ENCODE measurements at regions not wholly inside any gene's neighbourhood (a gene's known extent, or its start where the extent isn't known, plus 50 kb on each side); places are given as distances from the start of the nearest gene placed in this dataset.
"Not testable (repeated sequence)": the region's sequence is repeated elsewhere in the genome, so short reads cannot be mapped to it uniquely, and the experiment has no call there.

DNA sequence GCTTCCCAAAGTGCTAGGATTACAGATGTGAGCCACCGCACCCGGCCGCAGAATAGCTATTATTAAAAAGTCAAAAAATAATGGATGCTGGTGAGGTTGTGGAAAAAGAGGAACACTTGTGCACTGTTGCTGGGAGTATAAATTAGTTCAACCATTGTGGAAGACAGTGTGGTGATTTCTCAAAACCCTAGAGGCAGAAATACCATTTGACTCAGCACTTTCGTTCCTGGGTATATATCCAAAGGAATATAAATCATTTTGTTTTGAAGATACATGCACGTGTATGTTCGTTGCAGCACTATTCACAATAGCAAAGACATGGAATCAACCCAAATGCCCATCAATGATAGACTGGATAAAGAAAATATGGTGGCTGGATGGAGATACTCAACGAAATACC lies 132.1 kb upstream of the MED13 start:
- TF ChIP-seq, protein P1, sequence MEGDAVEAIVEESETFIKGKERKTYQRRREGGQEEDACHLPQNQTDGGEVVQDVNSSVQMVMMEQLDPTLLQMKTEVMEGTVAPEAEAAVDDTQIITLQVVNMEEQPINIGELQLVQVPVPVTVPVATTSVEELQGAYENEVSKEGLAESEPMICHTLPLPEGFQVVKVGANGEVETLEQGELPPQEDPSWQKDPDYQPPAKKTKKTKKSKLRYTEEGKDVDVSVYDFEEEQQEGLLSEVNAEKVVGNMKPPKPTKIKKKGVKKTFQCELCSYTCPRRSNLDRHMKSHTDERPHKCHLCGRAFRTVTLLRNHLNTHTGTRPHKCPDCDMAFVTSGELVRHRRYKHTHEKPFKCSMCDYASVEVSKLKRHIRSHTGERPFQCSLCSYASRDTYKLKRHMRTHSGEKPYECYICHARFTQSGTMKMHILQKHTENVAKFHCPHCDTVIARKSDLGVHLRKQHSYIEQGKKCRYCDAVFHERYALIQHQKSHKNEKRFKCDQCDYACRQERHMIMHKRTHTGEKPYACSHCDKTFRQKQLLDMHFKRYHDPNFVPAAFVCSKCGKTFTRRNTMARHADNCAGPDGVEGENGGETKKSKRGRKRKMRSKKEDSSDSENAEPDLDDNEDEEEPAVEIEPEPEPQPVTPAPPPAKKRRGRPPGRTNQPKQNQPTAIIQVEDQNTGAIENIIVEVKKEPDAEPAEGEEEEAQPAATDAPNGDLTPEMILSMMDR (IDR thresholded peaks at IDR 0.05): not testable (repeated sequence)
- not testable (repeated sequence) for TF ChIP-seq ZFX (IDR thresholded peaks at IDR 0.05; ENCODE audit: borderline replicate concordance)
